HL-60 (cell line): ENCODE measurements at regions not wholly inside any gene's neighbourhood (a gene's known extent, or its start where the extent isn't known, plus 50 kb on each side); places are given as distances from the start of the nearest gene placed in this dataset.

ENCODE experiments used
- DNase-seq, 2 experiments: peaks; one replicate each; pipeline ENCODE4 v3.0.0-alpha.2; 2010 to 2020; ENCODE audit warnings: low read depth in 1 of 2, low spot score in 1 of 2
- H3K27ac ChIP-seq: fragments of 250-450 bp; sonication (Bioruptor Pico); replicated peaks from 2 replicates; pipeline ENCODE4 v1.5.1; 2020; ENCODE audit warnings: mild to moderate bottlenecking, moderate library complexity
- H3K27me3 ChIP-seq: fragments of 250-450 bp; sonication (Bioruptor Pico); 2 replicates; pipeline ENCODE4 v1.5.1; 2021; ENCODE audit warnings: mild to moderate bottlenecking, moderate library complexity; ENCODE audit not compliant: insufficient read depth, poor library complexity, severe bottlenecking
- H3K4me3 ChIP-seq: replicated peaks from 2 replicates; pipeline ENCODE4 v1.5.1; 2011; ENCODE audit warnings: mild to moderate bottlenecking, control low read depth, low read length; ENCODE audit not compliant: insufficient read depth
- CTCF ChIP-seq: IDR thresholded peaks from one replicate; pipeline ENCODE4 v1.5.1; 2011; ENCODE audit warnings: low read length, control low read depth, inconsistent platforms; ENCODE audit not compliant: insufficient read depth
- GABPA ChIP-seq: IDR thresholded peaks from 2 replicates; pipeline ENCODE4 v1.6.1; 2012; ENCODE audit warnings: low read depth
- POLR2AphosphoS5 ChIP-seq: IDR thresholded peaks from 2 replicates; pipeline ENCODE4 v1.6.1; 2012; ENCODE audit warnings: low read depth
- SPI1 ChIP-seq: IDR thresholded peaks from 2 replicates; pipeline ENCODE4 v1.6.1; 2012; ENCODE audit warnings: low read depth, mild to moderate bottlenecking, borderline replicate concordance
- TF ChIP-seq, protein P1 (sequence below): IDR thresholded peaks from 2 replicates; pipeline ENCODE4 v1.6.1; 2012; ENCODE audit warnings: low read depth; ENCODE audit not compliant: insufficient replicate concordance

DNA sequence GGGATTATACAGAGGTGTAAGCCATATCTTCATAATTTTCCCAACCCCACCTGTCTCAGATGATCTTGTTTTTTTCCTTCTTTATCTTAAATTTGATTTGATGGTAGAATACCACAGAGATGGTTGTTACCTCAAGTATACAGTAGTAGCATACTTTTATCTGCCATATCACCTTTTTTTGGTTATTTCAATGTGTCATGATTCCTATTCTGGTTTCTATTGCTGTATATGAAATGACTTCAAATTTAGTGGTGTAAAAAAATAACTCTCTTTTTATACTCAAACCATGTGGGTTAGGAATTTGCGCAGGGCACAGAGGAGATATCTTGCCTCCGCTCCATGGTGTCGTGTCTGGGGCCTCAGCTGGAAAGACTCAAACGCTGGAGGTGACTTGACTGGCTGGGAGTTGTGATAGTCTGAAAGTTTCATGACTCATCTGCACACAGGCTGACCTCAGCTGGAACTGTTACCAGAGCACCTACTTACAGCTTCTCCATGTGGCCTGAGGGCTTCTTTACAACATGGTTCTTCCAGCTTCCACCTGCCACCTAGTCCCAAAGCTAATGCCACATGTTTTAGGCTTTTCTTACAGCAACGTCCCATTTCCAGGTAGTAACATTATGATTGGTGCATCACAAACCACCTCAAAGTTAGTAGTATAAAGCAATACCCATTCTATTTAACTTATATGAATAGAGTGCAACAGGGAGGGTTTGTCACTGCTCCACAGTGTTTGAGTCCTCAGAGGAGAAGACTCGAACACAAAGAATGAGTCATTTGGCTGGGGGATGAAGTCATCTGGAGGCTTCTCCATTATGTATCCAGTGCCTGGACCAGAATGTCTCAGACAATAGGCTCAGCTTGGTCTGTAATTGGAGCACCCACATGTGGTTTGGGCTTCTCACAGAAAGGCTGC is 82.3 kb upstream of the XPO1 start:
- TF ChIP-seq, protein P1, sequence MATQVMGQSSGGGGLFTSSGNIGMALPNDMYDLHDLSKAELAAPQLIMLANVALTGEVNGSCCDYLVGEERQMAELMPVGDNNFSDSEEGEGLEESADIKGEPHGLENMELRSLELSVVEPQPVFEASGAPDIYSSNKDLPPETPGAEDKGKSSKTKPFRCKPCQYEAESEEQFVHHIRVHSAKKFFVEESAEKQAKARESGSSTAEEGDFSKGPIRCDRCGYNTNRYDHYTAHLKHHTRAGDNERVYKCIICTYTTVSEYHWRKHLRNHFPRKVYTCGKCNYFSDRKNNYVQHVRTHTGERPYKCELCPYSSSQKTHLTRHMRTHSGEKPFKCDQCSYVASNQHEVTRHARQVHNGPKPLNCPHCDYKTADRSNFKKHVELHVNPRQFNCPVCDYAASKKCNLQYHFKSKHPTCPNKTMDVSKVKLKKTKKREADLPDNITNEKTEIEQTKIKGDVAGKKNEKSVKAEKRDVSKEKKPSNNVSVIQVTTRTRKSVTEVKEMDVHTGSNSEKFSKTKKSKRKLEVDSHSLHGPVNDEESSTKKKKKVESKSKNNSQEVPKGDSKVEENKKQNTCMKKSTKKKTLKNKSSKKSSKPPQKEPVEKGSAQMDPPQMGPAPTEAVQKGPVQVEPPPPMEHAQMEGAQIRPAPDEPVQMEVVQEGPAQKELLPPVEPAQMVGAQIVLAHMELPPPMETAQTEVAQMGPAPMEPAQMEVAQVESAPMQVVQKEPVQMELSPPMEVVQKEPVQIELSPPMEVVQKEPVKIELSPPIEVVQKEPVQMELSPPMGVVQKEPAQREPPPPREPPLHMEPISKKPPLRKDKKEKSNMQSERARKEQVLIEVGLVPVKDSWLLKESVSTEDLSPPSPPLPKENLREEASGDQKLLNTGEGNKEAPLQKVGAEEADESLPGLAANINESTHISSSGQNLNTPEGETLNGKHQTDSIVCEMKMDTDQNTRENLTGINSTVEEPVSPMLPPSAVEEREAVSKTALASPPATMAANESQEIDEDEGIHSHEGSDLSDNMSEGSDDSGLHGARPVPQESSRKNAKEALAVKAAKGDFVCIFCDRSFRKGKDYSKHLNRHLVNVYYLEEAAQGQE = no peak
- no peak for TF ChIP-seq GABPA
- TF ChIP-seq POLR2AphosphoS5 = no peak
- no peak for TF ChIP-seq CTCF
- TF ChIP-seq SPI1 = no peak
- Histone ChIP-seq H3K27ac (no peak overlapping the region), H3K27me3 (no peaks in the 10 kb centered on the region), H3K4me3 (no peak overlapping the region)
- DNase-seq = peak; percentile 10 to 17

DNA sequence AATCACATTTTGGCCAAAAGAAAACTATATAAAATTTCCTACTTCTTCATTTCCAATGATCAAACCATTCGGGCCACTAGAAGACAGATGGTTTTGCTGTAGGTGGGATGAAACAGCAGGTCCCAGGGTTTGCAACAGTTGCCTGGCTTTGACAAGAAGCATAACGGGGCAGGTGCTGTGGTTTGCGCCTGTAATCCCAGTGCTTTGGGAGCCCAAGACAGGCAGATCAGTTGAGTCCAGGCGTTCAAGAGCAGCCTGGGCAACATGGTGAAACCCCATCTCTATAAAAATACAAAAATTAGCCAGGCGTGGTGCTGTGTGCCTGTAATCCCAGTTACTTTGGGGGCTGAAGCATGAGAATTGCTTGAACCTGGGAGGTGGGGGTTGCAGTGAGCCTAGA is 81.4 kb upstream of the XPO1 start:
- H3K27ac ChIP-seq = no peak overlapping the region
- no peak for DNase-seq
- no peak for TF ChIP-seq POLR2AphosphoS5
- TF ChIP-seq CTCF = no peak
- TF ChIP-seq GABPA = no peak
- H3K4me3 ChIP-seq = no peak overlapping the region
- H3K27me3 ChIP-seq = no peaks in the 10 kb centered on the region

GRCh38 chr2:61617610-61618009 is 79.5 kb upstream of the XPO1 start:
- no peak for TF ChIP-seq CTCF
- no peak for TF ChIP-seq GABPA
- no peak for TF ChIP-seq POLR2AphosphoS5
- no peak for TF ChIP-seq SPI1
- TF ChIP-seq, protein P1 = no peak
- H3K27ac ChIP-seq = no peak overlapping the region
- no peaks in the 10 kb centered on the region for H3K27me3 ChIP-seq
- no peak overlapping the region for H3K4me3 ChIP-seq
- DNase-seq = no peak
